ENCODE measurements at regions not wholly inside any gene's neighbourhood (a gene's known extent, or its start where the extent isn't known, plus 50 kb on each side); places are given as distances from the start of the nearest gene placed in this dataset.

GRCh38 chr5:100273846-100274580 lies 261.2 kb upstream of the FAM174A start:
- H3K9me3 ChIP-seq, result no peaks in the 10 kb centered on the region
- H3K27me3 ChIP-seq, result no peaks in the 10 kb centered on the region
- intact Hi-C loops (cut with DNase I), result no loop called here
- no peak for TF ChIP-seq CTCF (IDR thresholded peaks at IDR 0.05)
- ATAC-seq (no peak), DNase-seq (no peak)
- H3K4me3 ChIP-seq, result no peak overlapping the region
- no peak overlapping the region for H3K27ac ChIP-seq
- no peaks in the 10 kb centered on the region for H3K4me1 ChIP-seq
- H3K36me3 ChIP-seq, result no peaks in the 10 kb centered on the region

GRCh38 chr5:100270023-100270771 lies 265.0 kb upstream of the FAM174A start:
- TF ChIP-seq CTCF (IDR thresholded peaks at IDR 0.05), result no peak
- H3K27me3 ChIP-seq, result no peaks in the 10 kb centered on the region
- no peak overlapping the region for H3K4me3 ChIP-seq
- H3K27ac ChIP-seq, result no peak overlapping the region
- H3K4me1 ChIP-seq, result no peaks in the 10 kb centered on the region
- DNase-seq, result no peak
- H3K9me3 ChIP-seq, result no peaks in the 10 kb centered on the region
- H3K36me3 ChIP-seq, result no peaks in the 10 kb centered on the region
- no peak for ATAC-seq
- intact Hi-C loops (cut with DNase I), result no loop called here

- intact Hi-C loops (cut with DNase I), result no loop called here
- no peak for ATAC-seq
- Histone ChIP-seq H3K27me3 (no peaks in the 10 kb centered on the region), H3K36me3 (no peaks in the 10 kb centered on the region), H3K27ac (no peak overlapping the region), H3K9me3 (no peaks in the 10 kb centered on the region), H3K4me1 (no peaks in the 10 kb centered on the region), H3K4me3 (no peak overlapping the region)
- no peak for DNase-seq
- no peak for TF ChIP-seq CTCF (IDR thresholded peaks at IDR 0.05)
These were observed 274.2 kb upstream of the FAM174A start for GRCh38 chr5:100260968-100261367.

GRCh38 chr5:100252944-100253343 lies 282.2 kb upstream of the FAM174A start:
- intact Hi-C loops (cut with DNase I), result no loop called here
- ATAC-seq, result no peak

GRCh38 chr5:100252037-100252436 lies 283.1 kb upstream of the FAM174A start:
- no peaks in the 10 kb centered on the region for H3K27me3 ChIP-seq
- H3K9me3 ChIP-seq, result no peaks in the 10 kb centered on the region
- intact Hi-C loops (cut with DNase I), result no loop called here
- DNase-seq (no peak), ATAC-seq (no peak)
- H3K4me1 ChIP-seq, result no peaks in the 10 kb centered on the region
- H3K27ac ChIP-seq, result no peak overlapping the region
- no peak overlapping the region for H3K4me3 ChIP-seq
- H3K36me3 ChIP-seq, result no peaks in the 10 kb centered on the region
- no peak for TF ChIP-seq CTCF (IDR thresholded peaks at IDR 0.05)

More at GRCh38 chr5:100252944-100253343, 282.2 kb upstream of the FAM174A start:
- Histone ChIP-seq H3K27ac (no peak overlapping the region), H3K36me3 (no peaks in the 10 kb centered on the region), H3K4me3 (no peak overlapping the region), H3K27me3 (no peaks in the 10 kb centered on the region), H3K4me1 (no peaks in the 10 kb centered on the region), H3K9me3 (no peaks in the 10 kb centered on the region)
- TF ChIP-seq CTCF (IDR thresholded peaks at IDR 0.05), result no peak
- no peak for DNase-seq
